H9 (cell line): ENCODE measurements at regions not wholly inside any gene's neighbourhood (a gene's known extent, or its start where the extent isn't known, plus 50 kb on each side); places are given as distances from the start of the nearest gene placed in this dataset.

Experiments
- DNase-seq: peaks from one replicate; pipeline ENCODE4 v3.0.0-alpha.2; 2017
- H2AFZ ChIP-seq: one replicate; pipeline ENCODE4 v1.6.1; 2013; ENCODE audit warnings: mild to moderate bottlenecking, low read length, control low read depth, moderate library complexity
- H2AK5ac ChIP-seq: 2 replicates; pipeline ENCODE4 v1.6.1; 2013; ENCODE audit warnings: low read length, control low read depth, mixed read lengths; ENCODE audit not compliant: insufficient read length
- H2BK120ac ChIP-seq: one replicate; pipeline ENCODE4 v1.6.1; 2013; ENCODE audit warnings: low read depth, mild to moderate bottlenecking, low read length, control low read depth, inconsistent platforms; ENCODE audit not compliant: poor library complexity, severe bottlenecking
- H2BK12ac ChIP-seq: 2 replicates; pipeline ENCODE4 v1.6.1; 2013; ENCODE audit warnings: low read length, control low read depth, mixed read lengths, low read depth; ENCODE audit not compliant: insufficient read length
- H2BK15ac ChIP-seq: 2 replicates; pipeline ENCODE4 v1.6.1; 2013; ENCODE audit warnings: low read depth, low read length, control low read depth
- H2BK20ac ChIP-seq: one replicate; pipeline ENCODE4 v1.6.1; 2013; ENCODE audit warnings: low read depth, mild to moderate bottlenecking, low read length, control low read depth, inconsistent platforms; ENCODE audit not compliant: poor library complexity, severe bottlenecking
- H2BK5ac ChIP-seq: 2 replicates; pipeline ENCODE4 v1.6.1; 2013; ENCODE audit warnings: low read length, control low read depth, mixed read lengths; ENCODE audit not compliant: insufficient read length
- H3K14ac ChIP-seq: 2 replicates; pipeline ENCODE4 v1.6.1; 2013; ENCODE audit warnings: low read length, control low read depth; ENCODE audit not compliant: insufficient read depth
- H3K18ac ChIP-seq: 2 replicates; pipeline ENCODE4 v1.6.1; 2013; ENCODE audit warnings: low read depth, mild to moderate bottlenecking, mixed read lengths, low read length, control low read depth; ENCODE audit not compliant: insufficient read length
- H3K23ac ChIP-seq: 2 replicates; pipeline ENCODE4 v1.6.1; 2013; ENCODE audit warnings: low read length, control low read depth, mixed read lengths, low read depth; ENCODE audit not compliant: insufficient read length
- H3K23me2 ChIP-seq: 2 replicates; pipeline ENCODE4 v1.6.1; 2013; ENCODE audit warnings: low read depth, mild to moderate bottlenecking, mixed read lengths, low read length, control low read depth; ENCODE audit not compliant: insufficient read length, poor library complexity, severe bottlenecking
- H3K27ac ChIP-seq: 2 replicates; pipeline ENCODE4 v1.5.1; 2013; ENCODE audit warnings: low read length, control low read depth, mixed read lengths, low read depth; ENCODE audit not compliant: insufficient read length
- H3K27me3 ChIP-seq: 2 replicates; pipeline ENCODE4 v1.6.1; 2013; ENCODE audit warnings: low read length, control low read depth, inconsistent platforms; ENCODE audit not compliant: insufficient read depth
- H3K4ac ChIP-seq: 2 replicates; pipeline ENCODE4 v1.6.1; 2013; ENCODE audit warnings: low read depth, mild to moderate bottlenecking, control low read depth, inconsistent platforms, low read length, moderate library complexity
- H3K4me1 ChIP-seq: 2 replicates; pipeline ENCODE4 v1.6.1; 2013; ENCODE audit warnings: low read length, control low read depth, inconsistent platforms; ENCODE audit not compliant: insufficient read depth
- H3K4me2 ChIP-seq: 2 replicates; pipeline ENCODE4 v1.6.1; 2013; ENCODE audit warnings: low read length, control low read depth, mixed read lengths; ENCODE audit not compliant: insufficient read length, insufficient read depth
- H3K56ac ChIP-seq: 2 replicates; pipeline ENCODE4 v1.6.1; 2013; ENCODE audit warnings: low read depth, mild to moderate bottlenecking, mixed read lengths, low read length, control low read depth; ENCODE audit not compliant: insufficient read length
- H3K79me1 ChIP-seq: 2 replicates; pipeline ENCODE4 v1.6.1; 2013; ENCODE audit warnings: low read depth, mild to moderate bottlenecking, moderate library complexity, low read length, control low read depth, inconsistent platforms; ENCODE audit not compliant: insufficient read depth, poor library complexity, severe bottlenecking
- H3K79me2 ChIP-seq: 2 replicates; pipeline ENCODE4 v1.6.1; 2013; ENCODE audit warnings: low read length, control low read depth, inconsistent platforms; ENCODE audit not compliant: insufficient read depth
- H3K9ac ChIP-seq: 2 replicates; pipeline ENCODE4 v1.6.1; 2013; ENCODE audit warnings: low read length, control low read depth, mixed read lengths; ENCODE audit not compliant: insufficient read length; ENCODE audit errors: extremely low read depth
- H3K9me3 ChIP-seq: one replicate; pipeline ENCODE4 v1.6.1; 2013; ENCODE audit warnings: low read depth, low read length, inconsistent platforms; ENCODE audit not compliant: control insufficient read depth
- H3T11ph ChIP-seq: one replicate; pipeline ENCODE4 v1.6.1; 2013; ENCODE audit warnings: mild to moderate bottlenecking, low read length, control low read depth, inconsistent platforms
- H4K20me1 ChIP-seq: one replicate; pipeline ENCODE4 v1.6.1; 2013; ENCODE audit not compliant: control insufficient read depth, insufficient read length, insufficient read depth
- H4K5ac ChIP-seq: 2 replicates; pipeline ENCODE4 v1.6.1; 2013; ENCODE audit warnings: low read depth, mild to moderate bottlenecking, mixed read lengths, low read length, control low read depth; ENCODE audit not compliant: insufficient read length
- H4K8ac ChIP-seq: replicated peaks from 2 replicates; pipeline ENCODE4 v1.6.1; 2013; ENCODE audit warnings: low read length, control low read depth, mixed read lengths, low read depth; ENCODE audit not compliant: insufficient read length
- H4K91ac ChIP-seq: 2 replicates; pipeline ENCODE4 v1.6.1; 2013; ENCODE audit warnings: low read depth, mild to moderate bottlenecking, moderate library complexity, mixed read lengths, low read length, control low read depth; ENCODE audit not compliant: insufficient read length
- H3K27ac Mint-ChIP-seq, 3 experiments: 2 replicates in 2 of 3; 3 replicates in 1 of 3; pipeline ENCODE4 v1.8.0; 2020 to 2021; ENCODE audit warnings: mixed read lengths in 3 of 3, mild to moderate bottlenecking in 1 of 3, moderate library complexity in 1 of 3
- H3K27me3 Mint-ChIP-seq: 2 replicates; pipeline ENCODE4 v1.8.0; 2021; ENCODE audit warnings: low read depth, mild to moderate bottlenecking, moderate library complexity, mixed read lengths
- H3K36me3 Mint-ChIP-seq, 3 experiments: 2 replicates in 2 of 3; 3 replicates in 1 of 3; pipeline ENCODE4 v1.8.0; 2020 to 2021; ENCODE audit warnings: low read depth in 3 of 3, mixed read lengths in 3 of 3; ENCODE audit not compliant: insufficient read depth in 1 of 3
- H3K4me1 Mint-ChIP-seq, 2 experiments: 2 replicates each; pipeline ENCODE4 v1.8.0; 2020; ENCODE audit warnings: mixed read lengths in 2 of 2
- H3K4me3 Mint-ChIP-seq, 2 experiments: 2 replicates in 1 of 2; 3 replicates in 1 of 2; pipeline ENCODE4 v1.8.0; 2020 to 2021; ENCODE audit warnings: mild to moderate bottlenecking in 2 of 2, mixed read lengths in 2 of 2, moderate library complexity in 1 of 2
- H3K9me3 Mint-ChIP-seq, 2 experiments: 2 replicates in 1 of 2; 3 replicates in 1 of 2; pipeline ENCODE4 v1.8.0; 2020; ENCODE audit warnings: mild to moderate bottlenecking in 2 of 2, mixed read lengths in 2 of 2, moderate library complexity in 1 of 2
- WGBS: extraction: QIAGEN DNeasy Blood & Tissue Kit; methylation state at CpG from one replicate; pipeline ENCODE4 v1.1.7; 2013; ENCODE audit warnings: missing lambda C conversion rate, low lambda C conversion rate, mixed read lengths; ENCODE audit not compliant: insufficient read length; ENCODE audit errors: extremely low coverage; 5-methylcytosine and 5-hydroxymethylcytosine counted together
- TF ChIP-seq, protein P1 (sequence below): fragments of 200-600 bp; sonication (generic); conservative IDR thresholded peaks from 3 replicates; pipeline ENCODE4 v1.8.0; 2021; ENCODE audit warnings: antibody characterized with exemption, mild to moderate bottlenecking

DNA sequence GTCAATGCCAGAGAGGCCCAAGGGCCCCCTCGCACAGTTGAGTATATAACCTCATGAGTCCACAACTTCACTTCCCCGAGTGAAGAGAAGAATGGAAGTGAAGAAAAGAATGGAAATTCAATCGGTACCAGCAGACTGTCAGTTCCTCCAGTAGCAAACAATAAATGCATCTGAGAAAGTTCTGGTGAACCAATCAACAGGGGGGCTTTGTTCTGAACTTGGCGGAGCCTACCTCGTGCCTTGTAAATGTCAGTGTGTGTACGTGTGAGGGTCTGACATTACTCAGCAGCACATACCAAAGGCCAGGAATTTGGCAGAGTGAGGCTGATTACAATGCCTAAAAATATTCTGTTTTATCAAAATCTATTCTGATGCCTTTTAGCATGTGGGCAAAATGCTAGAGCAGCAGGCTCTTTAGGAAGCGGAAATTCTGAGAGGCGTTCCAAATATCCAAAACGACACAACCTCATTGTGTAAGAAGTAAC is 238.5 kb downstream of the LTN1 start:
- H3K9me3 Mint-ChIP-seq, result peaks cover 0 to 2% of the 10 kb centered on the region in 2 experiments; a peak in 2 of 5 replicates
- Histone ChIP-seq H4K91ac (no peak overlapping the region), H3K9ac (no peak overlapping the region), H3K56ac (no peak overlapping the region), H3K23me2 (no peaks in the 10 kb centered on the region), H2BK12ac (no peak overlapping the region), H2AFZ (no peak overlapping the region), H2BK5ac (no peak overlapping the region), H2BK15ac (no peak overlapping the region), H3K27me3 (no peaks in the 10 kb centered on the region), H2BK20ac (no peak overlapping the region), H4K5ac (no peak overlapping the region), H3K4me1 (no peaks in the 10 kb centered on the region; the same call in 1 of the 2 replicates), H3K23ac (no peak overlapping the region), H3K27ac (no peak overlapping the region), H3K4ac (no peak overlapping the region), H2AK5ac (no peak overlapping the region), H3K4me2 (no peak overlapping the region), H3K18ac (no peak overlapping the region), H4K8ac (no peak overlapping the region), H3K9me3 (no peaks in the 10 kb centered on the region), H4K20me1 (no peaks in the 10 kb centered on the region), H3K79me2 (no peaks in the 10 kb centered on the region), H3K14ac (no peak overlapping the region), H2BK120ac (no peak overlapping the region), H3K79me1 (no peaks in the 10 kb centered on the region), H3T11ph (no peak overlapping the region)
- H3K4me3 Mint-ChIP-seq, result no peak overlapping the region
- TF ChIP-seq, protein P1, sequence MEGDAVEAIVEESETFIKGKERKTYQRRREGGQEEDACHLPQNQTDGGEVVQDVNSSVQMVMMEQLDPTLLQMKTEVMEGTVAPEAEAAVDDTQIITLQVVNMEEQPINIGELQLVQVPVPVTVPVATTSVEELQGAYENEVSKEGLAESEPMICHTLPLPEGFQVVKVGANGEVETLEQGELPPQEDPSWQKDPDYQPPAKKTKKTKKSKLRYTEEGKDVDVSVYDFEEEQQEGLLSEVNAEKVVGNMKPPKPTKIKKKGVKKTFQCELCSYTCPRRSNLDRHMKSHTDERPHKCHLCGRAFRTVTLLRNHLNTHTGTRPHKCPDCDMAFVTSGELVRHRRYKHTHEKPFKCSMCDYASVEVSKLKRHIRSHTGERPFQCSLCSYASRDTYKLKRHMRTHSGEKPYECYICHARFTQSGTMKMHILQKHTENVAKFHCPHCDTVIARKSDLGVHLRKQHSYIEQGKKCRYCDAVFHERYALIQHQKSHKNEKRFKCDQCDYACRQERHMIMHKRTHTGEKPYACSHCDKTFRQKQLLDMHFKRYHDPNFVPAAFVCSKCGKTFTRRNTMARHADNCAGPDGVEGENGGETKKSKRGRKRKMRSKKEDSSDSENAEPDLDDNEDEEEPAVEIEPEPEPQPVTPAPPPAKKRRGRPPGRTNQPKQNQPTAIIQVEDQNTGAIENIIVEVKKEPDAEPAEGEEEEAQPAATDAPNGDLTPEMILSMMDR, result no peak
- no peaks in the 10 kb centered on the region; the same call in 1 of the 2 replicates for H3K27me3 Mint-ChIP-seq
- H3K4me1 Mint-ChIP-seq, result peaks cover 5 to 10% of the 10 kb centered on the region in 2 experiments
- DNase-seq, result no peak
- whole genome bisulfite sequencing, result no CpG with 5 or more reads among the region's 9 CpGs
- no peaks in the 10 kb centered on the region for H3K36me3 Mint-ChIP-seq
- H3K27ac Mint-ChIP-seq, result no peak overlapping the region
